Skin of body (tissue), 1 donor: ENCODE measurements at regions not wholly inside any gene's neighbourhood (a gene's known extent, or its start where the extent isn't known, plus 50 kb on each side); places are given as distances from the start of the nearest gene placed in this dataset.
"Not testable (repeated sequence)": the region's sequence is repeated elsewhere in the genome, so short reads cannot be mapped to it uniquely, and the experiment has no call there.

Experiments used
- DNase-seq: peaks from one replicate; lab custom pipeline; 2025; lab: John Stamatoyannopoulos, UW

DNA sequence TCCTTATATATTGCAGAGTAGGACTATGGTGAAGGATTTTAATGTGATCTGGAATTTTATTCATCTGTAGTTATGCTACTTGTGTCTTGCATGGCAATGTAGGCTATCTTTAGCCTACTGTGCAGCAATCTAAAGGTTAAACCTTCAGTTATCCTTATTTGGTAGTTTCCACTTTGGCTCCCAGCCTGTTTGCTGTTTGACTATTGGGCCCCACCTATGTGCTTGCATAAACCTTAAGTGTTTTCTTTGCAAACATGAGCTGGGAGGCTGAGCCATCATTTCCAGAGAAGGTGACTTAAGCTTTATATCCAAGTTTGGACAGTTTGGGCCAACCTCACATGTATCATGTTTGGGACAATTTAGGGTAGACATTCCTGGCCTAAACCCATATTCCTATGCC is 537.5 kb downstream of the BTBD3 start:
- no peak for DNase-seq

GRCh38 chr20:12458241-12458640 is 540.5 kb downstream of the BTBD3 start:
- no peak for DNase-seq

DNA sequence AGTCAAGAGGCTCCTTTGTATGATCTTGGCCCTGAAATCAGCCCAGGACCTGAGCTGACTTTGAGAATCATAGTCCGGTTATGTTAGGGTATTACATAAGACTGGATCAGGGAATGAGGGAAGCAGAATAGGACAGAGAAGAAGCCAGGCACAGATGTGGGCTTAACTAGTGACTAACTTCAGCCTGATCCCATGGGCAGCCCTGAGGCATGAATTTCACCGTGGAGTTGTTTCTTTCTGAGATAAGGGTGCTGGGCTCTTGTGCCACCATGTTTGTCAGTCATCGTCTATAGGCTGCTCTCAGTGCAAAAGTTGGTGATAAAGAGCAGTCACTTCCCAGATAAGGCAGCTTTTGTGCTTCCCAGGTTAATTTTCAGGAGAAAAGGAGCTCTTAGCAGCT is 544.7 kb upstream of the SPTLC3 start:
- no peak for DNase-seq

GRCh38 chr20:12466915-12467314 is 541.9 kb upstream of the SPTLC3 start:
- no peak for DNase-seq

DNA sequence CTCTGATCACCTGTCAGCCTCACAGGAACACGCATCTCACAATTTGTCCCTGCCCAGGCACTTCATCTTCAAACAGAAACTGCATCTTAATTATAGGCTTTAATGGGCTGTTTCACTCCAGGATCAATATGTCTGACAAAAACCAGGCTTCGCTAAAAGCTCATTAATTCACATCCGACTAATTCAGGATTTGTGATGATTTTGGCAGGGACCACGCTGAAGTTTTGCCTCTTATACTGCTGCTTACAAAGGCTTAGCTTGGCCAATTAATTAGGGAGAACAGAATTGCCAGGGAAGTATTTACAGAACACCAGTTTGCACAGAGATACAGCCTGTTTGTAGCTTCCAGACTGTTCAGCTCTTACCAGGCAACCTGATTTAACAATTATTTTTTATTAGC is 541.0 kb upstream of the SPTLC3 start:
- DNase-seq, result no peak

DNA sequence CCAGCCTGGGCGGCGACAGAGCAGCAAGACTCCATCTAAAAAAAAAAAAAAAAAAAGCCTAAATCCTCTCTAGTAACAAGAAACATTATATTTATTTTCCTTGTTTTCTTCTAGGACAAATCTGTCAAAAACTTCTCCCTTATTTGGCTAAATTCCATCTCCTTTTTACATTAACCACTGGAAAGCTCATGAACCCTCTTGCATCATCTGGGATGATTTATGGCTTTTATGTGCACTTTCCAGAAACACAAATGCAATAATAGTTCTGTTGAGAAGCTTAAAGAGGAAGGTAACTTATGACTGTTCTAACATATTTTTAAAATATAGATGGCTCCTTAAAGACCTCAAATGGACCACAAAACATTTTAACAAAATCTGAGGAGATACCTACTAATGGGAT is 526.1 kb upstream of the SPTLC3 start:
- no peak for DNase-seq

- DNase-seq, result no peak
These were observed 506.3 kb upstream of the SPTLC3 start for GRCh38 chr20:12502443-12502842.

GRCh38 chr20:12504779-12505178 is 504.0 kb upstream of the SPTLC3 start:
- DNase-seq, result no peak

- DNase-seq, result no peak
These were observed 497.3 kb upstream of the SPTLC3 start for GRCh38 chr20:12511499-12511898.

DNA sequence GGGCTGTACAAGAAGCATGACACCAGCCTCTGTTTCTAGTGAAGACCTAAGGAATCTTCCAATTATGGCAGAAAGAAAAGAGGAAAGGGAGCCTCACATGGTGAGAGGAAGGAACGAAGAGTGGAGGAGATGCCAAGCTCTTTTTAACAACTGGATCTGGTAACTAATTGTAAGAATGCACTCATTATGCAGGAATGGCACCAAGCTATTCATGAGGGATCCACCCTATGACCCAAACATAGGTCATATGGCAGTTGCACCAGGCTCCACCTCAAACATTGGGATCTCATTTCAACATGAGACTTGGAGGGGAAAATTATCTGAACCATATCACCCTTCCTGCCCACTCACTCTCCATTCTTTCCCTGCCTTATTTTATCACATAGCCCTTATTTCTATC is 496.0 kb upstream of the SPTLC3 start:
- DNase-seq, result no peak

DNA sequence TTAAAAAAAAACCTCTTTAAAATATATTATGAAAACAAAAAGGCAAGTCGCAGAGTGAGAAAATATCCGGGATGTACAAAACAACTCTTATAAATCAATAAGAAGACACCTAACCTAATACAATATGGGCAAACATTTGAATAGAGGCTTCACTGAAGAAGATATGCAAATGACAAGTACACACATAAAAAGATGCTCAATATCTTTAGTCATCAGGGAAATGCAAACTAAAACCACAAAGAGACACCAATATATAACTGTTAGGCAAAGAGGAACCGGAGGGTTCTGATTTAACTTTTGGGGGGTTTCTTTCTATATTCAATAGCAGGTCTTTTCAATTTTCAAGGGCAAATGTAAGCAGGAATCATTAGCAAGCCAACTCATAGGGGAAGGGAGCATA is 480.7 kb upstream of the SPTLC3 start:
- DNase-seq, result no peak

DNA sequence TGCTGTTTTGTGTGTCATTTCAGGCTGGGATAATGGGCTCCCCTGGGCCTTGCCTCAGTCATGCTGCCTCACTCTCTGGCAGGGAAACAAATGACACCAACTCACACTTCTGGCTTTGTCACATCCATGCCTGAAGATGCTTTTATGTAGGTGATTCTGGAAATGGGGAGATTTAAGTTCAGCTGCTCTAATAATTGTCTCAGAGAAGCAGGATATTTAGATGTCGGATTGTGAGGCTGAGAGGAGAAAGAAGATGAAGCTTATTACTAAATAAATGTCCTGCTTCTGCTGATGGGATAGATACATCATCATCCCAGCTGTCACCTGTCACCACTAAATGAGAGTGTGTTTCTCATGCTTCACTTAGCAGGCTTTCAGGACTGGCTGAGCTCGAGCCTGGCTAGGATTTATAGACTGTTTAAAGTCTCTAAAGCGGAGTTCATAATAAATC is 480.2 kb upstream of the SPTLC3 start:
- DNase-seq, result no peak

- DNase-seq, result no peak
These were observed 477.1 kb upstream of the SPTLC3 start for GRCh38 chr20:12531626-12532025.

- no peak for DNase-seq
These were observed 473.5 kb upstream of the SPTLC3 start for GRCh38 chr20:12535316-12535715.

GRCh38 chr20:12535770-12536169 is 473.0 kb upstream of the SPTLC3 start:
- no peak for DNase-seq

DNA sequence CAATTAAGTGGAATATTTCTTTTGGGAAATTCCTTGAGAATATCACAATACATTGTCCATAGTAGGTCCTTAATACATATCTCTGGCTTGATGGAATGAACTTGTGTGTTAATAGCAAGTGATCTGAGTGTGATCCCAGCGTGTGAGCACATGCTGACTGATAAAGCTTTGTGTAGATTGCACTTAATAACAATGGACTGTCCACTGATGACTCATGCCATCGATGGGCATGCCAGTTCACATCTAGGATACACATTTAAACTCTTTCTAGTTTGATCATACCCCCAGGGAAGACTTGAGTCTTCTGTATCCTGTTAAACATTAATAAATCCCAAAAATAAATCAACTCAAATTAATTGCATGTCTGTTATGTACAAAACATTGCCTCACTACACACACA is 454.3 kb upstream of the SPTLC3 start:
- no peak for DNase-seq

DNA sequence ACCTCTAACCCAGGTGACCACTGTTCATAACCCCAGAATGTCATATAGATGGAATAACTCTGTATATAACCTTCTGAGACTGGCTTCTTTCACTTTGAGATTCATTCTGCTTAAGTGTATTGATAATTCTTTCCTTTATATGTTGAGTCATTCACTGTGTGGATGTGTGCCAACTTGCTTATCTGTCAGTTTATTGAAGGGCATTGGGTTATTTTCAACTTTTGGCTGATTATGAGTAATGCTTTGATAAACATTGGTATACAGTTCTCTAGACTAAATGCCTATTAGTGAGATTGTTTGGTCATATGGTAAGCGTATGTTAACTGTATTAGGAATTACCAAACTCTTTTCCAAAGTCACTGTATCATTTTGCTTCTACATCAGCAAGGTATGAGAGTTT is 453.4 kb upstream of the SPTLC3 start:
- DNase-seq, result no peak

DNA sequence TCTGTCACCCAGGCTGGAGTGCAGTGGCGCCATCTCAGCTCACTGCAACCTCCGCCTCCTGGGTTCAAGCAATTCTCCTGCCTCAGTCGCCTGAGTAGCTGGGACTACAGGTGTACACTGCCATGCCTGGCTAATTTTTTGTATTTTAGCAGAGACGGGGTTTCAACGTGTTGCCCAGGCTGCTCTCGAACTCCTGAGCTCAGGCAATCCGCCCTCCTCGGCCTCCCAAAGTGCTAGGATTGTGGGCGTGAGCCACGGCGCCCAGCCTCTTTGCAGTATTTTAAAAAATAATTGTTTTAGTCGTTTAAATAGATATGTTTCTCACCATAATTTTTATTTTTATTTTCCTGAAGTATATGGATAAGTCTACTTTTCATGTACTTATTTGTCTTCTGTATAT is 452.9 kb upstream of the SPTLC3 start:
- not testable (repeated sequence) for DNase-seq

GRCh38 chr20:12557224-12557623 is 451.5 kb upstream of the SPTLC3 start:
- DNase-seq, result no peak

GRCh38 chr20:12564979-12565378 is 443.8 kb upstream of the SPTLC3 start:
- no peak for DNase-seq

DNA sequence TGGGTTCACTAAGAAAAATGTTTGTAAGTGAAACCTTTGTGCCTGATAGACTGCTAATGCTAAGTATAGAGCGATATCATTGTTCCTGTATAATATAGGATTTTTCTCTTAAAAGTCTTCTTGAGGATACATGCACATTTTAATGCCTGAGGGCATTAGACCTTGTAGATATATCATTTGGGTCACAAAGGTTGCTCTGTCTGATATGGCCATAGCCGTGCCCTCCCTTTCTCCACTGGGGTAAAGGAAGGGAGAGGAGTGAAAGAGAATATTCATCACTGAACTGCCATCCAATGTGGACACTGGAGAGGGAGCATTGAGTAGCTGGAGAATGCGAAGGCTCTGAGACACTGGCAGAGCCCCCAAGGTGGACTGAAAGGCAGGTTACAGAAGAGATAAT is 442.2 kb upstream of the SPTLC3 start:
- no peak for DNase-seq

GRCh38 chr20:12570371-12570770 is 438.4 kb upstream of the SPTLC3 start:
- DNase-seq, result no peak

- no peak for DNase-seq
These were observed 435.3 kb upstream of the SPTLC3 start for GRCh38 chr20:12573442-12573841.

DNA sequence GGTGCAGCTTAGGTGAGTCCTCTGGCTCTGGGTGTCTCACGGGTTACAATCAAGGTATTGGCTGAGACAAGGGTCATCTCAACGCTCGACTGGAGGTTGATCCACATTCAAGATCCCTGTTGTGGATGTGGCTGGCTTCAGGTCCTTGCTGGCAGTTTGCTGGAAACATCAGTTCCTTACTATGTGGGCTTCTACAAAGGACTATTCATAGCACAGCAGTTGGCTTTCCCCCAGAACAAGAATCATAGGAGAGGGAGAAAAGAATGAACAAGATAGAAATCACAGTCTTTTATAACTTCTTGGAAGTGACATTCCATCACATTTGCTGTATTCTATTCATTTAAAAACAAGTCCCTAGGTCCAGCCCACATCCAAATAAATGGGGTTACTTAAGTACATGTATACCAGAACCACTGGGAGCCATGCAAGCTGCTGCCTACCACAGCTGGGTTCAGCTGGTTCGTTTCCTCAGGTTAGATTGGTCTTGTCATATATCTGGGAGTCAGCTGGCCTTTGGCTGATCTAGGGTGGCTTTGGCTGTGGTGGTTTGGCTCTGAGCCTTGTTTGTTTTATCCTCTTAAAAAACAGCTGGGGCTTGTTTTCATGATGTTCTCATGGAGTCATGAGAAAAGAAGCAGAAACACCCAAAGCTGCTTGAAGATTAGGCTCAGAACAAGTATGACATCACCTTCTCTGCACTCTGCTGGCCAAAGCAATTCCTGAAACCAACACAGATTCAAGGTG is 433.2 kb upstream of the SPTLC3 start:
- peak; percentile 51 for DNase-seq
